Omental fat pad (tissue), 3 donors: ENCODE measurements at regions not wholly inside any gene's neighbourhood (a gene's known extent, or its start where the extent isn't known, plus 50 kb on each side); places are given as distances from the start of the nearest gene placed in this dataset.

Source experiments
- ATAC-seq: fragments of 150-250 bp; one replicate; pipeline ENCODE4 v1.9.1; 2016; ENCODE audit warnings: mild to moderate bottlenecking, moderate library complexity; ENCODE audit not compliant: low FRiP score
- DNase-seq: peaks from one replicate; pipeline ENCODE4 v3.0.0-alpha.2; 2019; ENCODE audit warnings: low spot score
- TF ChIP-seq, protein P1 (sequence below), 3 donors: fragments of 450-650 bp; IDR thresholded peaks; one replicate each; pipeline ENCODE4 v1.5.1; 2016 to 2017; ENCODE audit warnings: antibody characterized with exemption in 3 of 3, mild to moderate bottlenecking in 3 of 3, moderate library complexity in 2 of 3

- ATAC-seq (no peak), DNase-seq (no peak)
- TF ChIP-seq, protein P1, sequence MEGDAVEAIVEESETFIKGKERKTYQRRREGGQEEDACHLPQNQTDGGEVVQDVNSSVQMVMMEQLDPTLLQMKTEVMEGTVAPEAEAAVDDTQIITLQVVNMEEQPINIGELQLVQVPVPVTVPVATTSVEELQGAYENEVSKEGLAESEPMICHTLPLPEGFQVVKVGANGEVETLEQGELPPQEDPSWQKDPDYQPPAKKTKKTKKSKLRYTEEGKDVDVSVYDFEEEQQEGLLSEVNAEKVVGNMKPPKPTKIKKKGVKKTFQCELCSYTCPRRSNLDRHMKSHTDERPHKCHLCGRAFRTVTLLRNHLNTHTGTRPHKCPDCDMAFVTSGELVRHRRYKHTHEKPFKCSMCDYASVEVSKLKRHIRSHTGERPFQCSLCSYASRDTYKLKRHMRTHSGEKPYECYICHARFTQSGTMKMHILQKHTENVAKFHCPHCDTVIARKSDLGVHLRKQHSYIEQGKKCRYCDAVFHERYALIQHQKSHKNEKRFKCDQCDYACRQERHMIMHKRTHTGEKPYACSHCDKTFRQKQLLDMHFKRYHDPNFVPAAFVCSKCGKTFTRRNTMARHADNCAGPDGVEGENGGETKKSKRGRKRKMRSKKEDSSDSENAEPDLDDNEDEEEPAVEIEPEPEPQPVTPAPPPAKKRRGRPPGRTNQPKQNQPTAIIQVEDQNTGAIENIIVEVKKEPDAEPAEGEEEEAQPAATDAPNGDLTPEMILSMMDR (IDR thresholded peaks at IDR 0.05) = no peak
Measured at GRCh38 chr16:85537331-85537788, 75.8 kb upstream of the GSE1 start.

DNA sequence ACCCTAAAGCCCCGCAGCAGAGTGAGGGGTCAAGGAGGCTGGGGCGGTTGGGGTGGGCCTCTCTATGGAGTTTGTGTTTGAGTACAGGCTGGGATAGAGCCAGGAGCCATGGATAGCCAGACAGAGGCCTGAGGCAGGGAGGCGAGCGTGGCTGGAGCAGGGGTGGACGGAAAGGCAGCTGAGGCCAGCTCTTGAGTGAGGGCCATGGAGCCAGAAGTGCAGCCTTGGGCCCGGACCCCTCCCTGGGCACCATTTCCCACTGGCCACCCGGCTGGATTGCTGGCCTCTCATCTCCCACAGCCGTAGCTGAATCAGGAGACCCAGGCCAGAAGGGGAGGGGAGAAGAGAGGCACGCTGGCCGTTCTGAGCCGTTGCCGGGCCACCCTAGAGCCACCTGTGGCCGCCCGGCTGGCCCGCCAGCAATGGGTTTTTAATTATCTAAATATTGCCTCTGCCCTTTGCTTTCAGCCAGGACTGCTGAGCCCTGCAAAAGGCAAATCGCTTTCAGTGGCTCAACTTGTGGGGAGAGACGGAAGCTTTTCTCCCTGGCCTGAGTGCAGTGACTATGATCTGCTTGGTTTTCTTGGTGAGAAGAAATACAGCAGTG, 75.2 kb upstream of the GSE1 start:
- ATAC-seq (no peak), DNase-seq (no peak)
- TF ChIP-seq, protein P1 (IDR thresholded peaks at IDR 0.05) = no peak

- DNase-seq = no peak
- no peak for ATAC-seq
- TF ChIP-seq, protein P1 (IDR thresholded peaks at IDR 0.05) = no peak
Measured at GRCh38 chr16:85539084-85539483, 74.0 kb upstream of the GSE1 start.

GRCh38 chr16:85539629-85540291, 73.4 kb upstream of the GSE1 start:
- DNase-seq (no peak), ATAC-seq (no peak)
- TF ChIP-seq, protein P1 (IDR thresholded peaks at IDR 0.05) = no peak

GRCh38 chr16:85541181-85541580, 71.9 kb upstream of the GSE1 start:
- DNase-seq (no peak), ATAC-seq (no peak)
- TF ChIP-seq, protein P1 (IDR thresholded peaks at IDR 0.05) = no peak

- ATAC-seq (no peak), DNase-seq (no peak)
- TF ChIP-seq, protein P1 (IDR thresholded peaks at IDR 0.05) = no peak
Measured at GRCh38 chr16:85541619-85541979, 71.5 kb upstream of the GSE1 start.
